Stimulated activated CD8-positive, alpha-beta memory T cell treated with anti-CD3 and anti-CD28 coated beads, Interleukin-4, amount 100 ng/mL, for 48 hours (primary cell): ENCODE measurements at regions not wholly inside any gene's neighbourhood (a gene's known extent, or its start where the extent isn't known, plus 50 kb on each side); places are given as distances from the start of the nearest gene placed in this dataset.
"Not testable (repeated sequence)": the region's sequence is repeated elsewhere in the genome, so short reads cannot be mapped to it uniquely, and the experiment has no call there.

Experiments
- DNase-seq: peaks from one replicate; pipeline ENCODE4 v3.0.0-alpha.2; 2020

DNA sequence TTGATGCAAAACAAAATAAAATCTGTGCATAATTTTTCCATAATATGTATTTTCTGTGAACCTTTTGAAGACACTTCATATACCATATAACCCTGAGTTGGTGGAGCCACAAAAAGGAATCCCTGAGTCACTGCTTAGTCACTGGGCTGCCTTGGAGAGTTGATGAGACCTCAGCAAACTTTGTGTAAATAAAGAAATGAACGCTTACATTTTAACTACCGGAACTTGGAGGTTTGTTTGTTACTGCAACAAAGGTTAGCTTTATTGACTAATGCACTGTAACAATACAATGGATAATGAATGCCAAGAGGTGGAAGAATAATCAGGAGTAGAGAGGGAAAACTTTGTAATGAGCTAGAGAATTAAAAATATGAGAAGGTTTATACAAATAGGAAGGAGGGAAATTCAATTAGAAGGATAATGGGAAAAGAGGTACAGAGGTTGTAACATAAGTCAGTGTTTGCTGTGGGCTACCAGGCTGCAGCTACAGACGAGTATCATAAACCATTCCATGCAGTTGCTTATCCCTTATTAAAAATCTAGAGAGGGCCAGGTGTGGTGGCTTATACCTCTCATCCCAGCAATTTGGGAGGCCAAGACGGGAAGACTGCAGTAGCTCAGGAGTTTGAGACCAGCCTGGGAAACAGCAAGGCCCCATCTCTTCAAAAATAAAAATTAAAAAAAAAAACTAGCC is 1042.1 kb downstream of the TYW1 start:
- no peak for DNase-seq

DNA sequence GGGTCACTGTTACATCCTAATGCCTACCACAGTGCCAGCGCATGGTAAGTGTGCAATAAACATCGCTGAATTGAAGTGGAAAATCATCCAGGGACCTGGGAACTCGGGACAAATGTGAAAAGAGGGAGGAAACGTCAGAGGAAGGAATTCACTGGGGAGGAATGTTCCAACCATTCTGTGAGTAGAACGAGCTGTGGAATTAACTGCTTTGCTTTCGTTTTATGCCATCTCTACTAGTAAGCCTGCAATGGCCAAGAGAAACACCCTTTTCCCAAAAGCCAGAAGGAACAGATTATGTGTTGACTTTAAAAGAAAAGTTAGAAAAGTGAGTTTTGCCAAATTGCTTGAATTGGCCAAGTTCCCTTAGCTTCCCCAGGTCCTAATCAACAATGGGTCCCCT is 1044.9 kb downstream of the TYW1 start:
- no peak for DNase-seq

DNA sequence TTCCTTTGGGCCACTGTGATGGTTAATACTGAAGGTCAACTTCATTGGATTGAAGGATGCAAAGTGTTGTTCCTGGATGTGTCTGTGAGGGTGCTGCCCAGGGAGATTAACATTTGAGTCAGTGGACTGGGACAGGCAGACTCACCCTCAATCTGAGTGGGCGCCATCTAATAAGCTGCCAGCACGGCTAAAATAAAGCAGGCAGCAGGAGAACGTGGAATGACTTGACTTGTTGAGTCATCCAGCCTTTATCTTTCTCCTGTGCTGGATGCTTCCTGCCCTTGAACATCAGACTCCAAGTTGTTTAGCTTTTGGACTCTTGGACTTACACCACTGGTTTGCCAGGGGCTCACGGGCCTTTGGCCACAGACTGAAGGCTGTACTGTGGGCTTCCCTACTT is 1046.9 kb downstream of the TYW1 start:
- DNase-seq: no peak

DNA sequence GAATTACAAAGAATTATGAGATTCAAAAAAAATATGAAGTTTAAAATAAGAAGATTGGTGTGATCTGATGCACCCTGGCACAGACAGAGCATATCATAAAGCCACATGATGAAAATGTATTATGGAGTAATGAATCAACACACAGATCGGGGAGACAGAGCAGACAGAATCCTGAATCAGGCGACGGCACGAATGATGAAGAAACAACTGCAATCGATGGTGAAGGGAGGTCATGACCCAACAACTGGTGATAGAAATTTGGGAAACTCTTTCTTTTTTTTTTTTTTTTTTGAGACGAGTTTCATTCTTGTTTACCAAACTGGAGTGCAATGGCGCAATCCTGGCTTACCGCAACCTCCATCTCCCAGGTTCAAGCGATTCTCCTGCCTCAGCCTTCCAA is 1054.0 kb downstream of the TYW1 start:
- no peak for DNase-seq

DNA sequence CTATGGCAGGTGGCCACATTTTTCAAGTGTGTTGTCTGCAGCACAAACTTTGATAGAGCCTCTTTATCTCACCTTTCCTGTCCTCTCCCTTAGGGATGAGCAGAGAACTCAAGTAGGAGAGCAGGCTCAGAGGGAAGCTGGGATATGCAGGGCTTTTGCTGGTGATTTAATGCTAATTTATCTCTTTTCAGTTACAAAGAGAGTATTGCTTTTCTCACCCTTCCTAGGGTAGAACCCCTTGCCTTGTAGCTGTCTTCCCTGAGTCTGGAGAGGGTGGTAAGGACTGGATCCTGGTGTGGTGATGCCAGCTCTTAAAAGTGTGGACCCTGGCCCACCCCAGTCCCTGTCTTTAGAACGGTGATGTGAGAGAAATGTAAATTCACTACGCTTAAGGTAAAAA is 1061.4 kb downstream of the TYW1 start:
- no peak for DNase-seq

DNA sequence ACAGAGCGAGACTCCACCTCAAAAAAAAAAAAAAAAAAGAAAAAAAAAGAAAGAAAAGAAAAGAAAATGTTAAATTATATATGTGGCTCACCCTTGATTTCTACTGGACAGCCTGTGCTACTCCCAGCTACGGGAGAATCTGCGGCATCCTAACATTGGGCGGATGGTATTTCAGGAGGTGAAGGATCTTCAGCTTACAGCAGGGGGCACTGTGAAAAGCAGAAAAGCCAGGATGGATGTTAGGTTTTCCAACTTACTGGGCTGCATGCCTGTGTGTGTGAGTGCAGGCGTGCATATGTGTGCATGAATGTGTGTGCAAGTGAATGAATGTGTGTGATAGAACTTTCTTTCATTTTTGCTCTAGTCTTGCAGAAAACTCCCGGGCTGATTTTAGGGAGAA is 1066.5 kb downstream of the TYW1 start:
- no peak for DNase-seq

DNA sequence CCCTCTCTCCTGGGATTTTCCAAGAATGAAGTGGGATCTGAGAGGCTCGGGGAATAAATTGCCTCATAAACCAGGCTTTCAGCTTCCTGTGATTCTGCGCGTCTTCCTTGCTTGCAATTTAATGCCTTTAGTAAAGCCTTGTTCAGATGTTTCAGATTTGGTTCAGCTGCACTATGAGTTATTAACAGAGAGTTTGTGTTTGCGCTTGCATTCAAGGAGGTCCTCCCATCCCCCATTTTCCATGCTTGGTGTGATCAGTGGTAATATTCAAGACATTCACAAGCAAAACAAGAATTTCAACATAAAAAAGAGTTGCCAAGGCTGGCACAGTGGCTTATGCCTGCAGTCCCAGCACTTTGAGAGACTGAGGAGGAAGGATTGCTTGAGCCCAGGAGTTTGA is 1068.9 kb downstream of the TYW1 start:
- no peak for DNase-seq

DNA sequence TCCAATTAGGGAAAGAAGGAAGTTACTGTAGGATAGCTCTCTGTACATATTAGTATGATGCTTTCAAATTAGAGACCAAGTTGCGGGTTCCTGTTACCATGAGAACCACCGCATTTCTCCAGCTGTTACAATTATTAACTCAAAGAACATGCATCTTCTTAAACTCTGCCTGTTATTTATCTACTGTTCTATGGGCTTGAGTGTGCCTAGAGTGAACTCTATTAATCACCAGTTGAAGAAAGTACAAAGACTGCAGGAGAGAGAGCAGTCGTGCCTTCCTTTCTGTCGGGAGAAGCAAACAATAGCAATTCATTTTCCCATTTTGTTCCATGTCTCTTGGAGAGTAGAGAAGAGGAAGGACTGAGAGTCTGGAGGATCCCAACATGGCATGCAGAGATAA is 1071.2 kb downstream of the TYW1 start:
- no peak for DNase-seq

- DNase-seq: no peak
Measured at GRCh38 chr7:68070992-68071391, 1074.4 kb downstream of the TYW1 start.

- DNase-seq: no peak
Measured at GRCh38 chr7:68073701-68074100, 1077.1 kb downstream of the TYW1 start.

- no peak for DNase-seq
Measured at GRCh38 chr7:68074242-68074641, 1077.6 kb downstream of the TYW1 start.

DNA sequence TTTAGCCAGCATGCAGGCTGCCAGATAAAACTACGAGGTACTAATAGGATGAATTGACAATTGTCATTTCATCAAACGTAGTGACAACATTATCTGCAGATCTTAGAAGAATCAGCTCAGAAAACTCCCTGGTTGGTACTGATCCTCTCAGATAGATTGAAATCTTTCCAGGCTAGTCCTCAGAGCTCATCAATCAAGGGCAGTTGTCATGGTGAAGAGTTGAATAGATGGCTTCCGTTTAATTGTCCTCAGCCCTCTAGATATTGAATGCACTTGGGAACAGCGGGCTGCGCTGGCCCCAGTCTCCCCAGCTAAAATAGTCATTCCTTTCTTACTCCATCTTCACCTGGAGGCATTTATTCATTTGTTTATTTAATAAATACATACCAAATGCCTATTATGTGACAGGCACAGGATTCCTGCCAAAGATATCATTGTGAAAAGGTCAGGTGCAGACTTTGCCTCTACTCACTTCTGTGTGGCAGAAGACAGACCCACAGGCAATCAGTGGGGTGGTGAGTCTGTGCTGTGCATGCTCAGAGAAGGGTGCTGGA is 1081.6 kb downstream of the TYW1 start:
- no peak for DNase-seq

DNA sequence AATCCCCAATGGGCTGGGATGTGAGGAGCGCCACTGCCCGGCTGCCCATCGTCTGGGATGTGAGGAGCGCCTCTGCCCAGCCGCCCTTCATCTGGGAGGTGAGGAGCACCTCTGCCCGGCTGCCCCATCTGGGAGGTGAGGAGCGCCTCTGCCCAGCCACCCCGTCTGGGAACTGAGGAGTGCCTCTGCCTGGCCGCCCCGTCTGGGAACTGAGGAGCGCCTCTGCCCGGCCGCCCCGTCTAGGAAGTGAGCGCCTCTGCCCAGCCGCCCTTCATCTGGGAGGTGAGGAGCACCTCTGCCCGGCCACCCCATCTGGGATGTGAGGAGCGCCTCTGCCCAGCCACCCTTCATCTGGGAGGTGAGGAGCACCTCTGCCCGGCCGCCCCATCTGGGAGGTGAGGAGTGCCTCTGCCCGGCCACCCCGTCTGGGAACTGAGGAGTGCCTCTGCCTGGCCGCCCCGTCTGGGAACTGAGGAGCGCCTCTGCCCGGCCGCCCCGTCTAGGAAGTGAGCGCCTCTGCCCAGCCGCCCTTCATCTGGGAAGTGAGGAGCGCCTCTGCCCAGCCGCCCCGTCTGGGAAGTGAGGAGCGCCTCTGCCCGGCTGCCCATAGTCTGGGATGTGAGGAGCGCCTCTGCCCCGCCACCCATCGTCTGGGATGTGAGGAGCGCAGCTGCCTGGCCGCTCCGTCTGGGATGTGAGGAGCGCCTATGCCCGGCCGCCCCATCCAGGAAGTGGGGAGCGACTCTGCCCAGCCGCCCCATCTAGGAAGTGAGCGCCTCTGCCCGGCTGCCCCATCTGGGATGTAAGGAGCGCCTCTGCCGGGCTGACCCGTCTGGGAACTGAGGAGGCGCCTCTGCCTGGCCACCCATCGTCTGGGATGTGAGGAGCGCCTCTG is 1085.7 kb downstream of the TYW1 start:
- DNase-seq: not testable (repeated sequence)

GRCh38 chr7:68082961-68083657 is 1086.5 kb downstream of the TYW1 start:
- not testable (repeated sequence) for DNase-seq

GRCh38 chr7:68087401-68087800 is 1090.8 kb downstream of the TYW1 start:
- DNase-seq: no peak

DNA sequence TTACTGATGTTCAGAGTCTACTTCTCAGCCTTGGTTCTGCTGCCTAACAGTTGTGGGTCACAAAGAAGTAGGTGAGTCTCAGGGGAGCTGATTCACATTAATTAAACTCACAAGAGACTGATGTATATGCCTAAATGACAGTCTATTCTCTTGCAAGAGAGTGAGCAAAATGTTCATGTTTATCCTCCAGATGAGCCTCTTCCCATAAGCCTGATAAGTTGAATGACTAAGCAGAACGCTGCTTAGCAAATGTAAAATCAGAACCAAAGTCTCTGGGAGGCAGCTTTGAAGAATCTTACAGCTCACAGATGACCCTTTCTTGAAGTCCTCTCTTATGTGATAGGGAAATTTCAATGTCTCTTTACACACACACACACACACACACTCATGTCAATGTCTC is 1092.2 kb downstream of the TYW1 start:
- no peak for DNase-seq

- DNase-seq: not testable (repeated sequence)
Measured at GRCh38 chr7:68090256-68090655, 1093.6 kb downstream of the TYW1 start.

GRCh38 chr7:68103319-68103718 is 1106.7 kb downstream of the TYW1 start:
- no peak for DNase-seq

DNA sequence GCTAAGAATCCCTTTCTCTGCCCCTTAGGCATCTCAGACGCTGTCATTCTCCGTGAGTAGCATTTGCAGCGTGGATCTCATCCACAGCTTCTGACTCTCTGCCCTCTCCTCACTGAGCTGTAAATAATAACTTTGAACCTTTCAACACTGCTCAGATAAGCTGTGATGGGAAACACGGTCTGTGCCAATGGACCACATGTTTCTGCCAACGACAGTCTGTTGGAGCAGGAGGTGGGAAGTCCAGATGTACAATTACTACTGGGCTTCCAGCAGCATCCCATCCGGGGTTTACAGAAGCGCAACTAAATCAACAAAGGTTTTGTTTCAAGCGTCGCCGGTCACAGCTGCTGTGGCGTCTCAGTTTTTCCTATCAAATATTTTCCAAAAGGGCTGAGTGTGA is 1110.6 kb downstream of the TYW1 start:
- no peak for DNase-seq

DNA sequence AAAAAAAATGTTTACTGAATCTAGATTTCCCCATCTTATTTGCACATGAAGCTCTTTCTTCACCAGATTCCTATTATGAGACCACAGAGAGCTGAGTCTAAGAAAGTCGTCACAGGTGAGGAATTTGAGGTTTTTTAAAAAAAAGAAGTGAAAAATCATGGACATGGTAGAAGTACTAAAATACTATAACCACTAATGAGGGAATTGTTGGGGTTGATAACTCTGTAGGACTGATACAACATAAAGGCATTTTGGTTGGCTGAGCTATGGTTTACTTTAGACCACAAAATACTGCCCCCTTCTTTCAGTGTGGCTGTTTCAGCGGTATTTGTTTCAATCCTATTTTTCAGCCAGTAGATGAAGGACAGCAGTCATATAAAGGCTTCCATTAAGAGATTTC is 1111.3 kb downstream of the TYW1 start:
- no peak for DNase-seq

DNA sequence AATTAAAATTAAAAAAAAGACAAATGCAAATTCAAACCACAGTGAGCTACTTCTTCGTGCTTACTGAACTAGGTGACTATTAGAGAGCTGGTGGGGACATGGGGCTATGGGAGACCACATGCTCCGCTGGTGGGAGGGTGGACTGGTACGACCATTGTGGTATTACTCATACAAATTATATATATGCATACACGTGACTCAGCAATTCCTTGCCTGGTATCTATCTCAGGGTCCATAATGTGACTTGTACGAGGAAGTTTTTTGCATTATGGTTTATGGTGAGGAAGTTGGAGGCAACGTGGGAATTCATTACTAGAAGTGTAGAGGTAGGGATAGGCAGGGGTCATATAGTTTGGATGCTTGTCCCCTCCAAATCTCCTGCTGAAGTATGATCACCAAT is 1112.7 kb downstream of the TYW1 start:
- no peak for DNase-seq

DNA sequence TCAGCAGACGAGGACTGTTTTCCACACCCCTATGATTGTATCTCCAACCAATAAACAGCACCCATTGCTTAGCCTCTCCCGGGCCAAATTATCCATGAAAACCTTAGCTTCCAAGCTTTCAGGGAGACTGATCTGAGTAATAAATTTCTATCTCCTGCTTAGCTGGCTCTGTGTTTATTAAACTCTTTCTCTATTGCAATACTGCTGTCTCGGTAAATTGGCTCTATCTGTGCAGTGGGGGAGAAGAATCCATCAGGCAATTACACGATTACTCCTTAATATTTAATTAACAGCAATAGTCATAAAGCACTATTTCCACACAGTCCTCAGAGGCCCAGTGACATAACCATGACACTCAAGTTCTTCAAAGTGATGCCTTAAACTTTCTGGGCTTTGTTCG is 1122.8 kb downstream of the TYW1 start:
- DNase-seq: no peak

GRCh38 chr7:68121056-68121455 is 1124.4 kb downstream of the TYW1 start:
- no peak for DNase-seq

- DNase-seq: no peak
Measured at GRCh38 chr7:68121655-68122054, 1125.0 kb downstream of the TYW1 start.
